Keratinocyte (primary cell): ENCODE measurements at regions not wholly inside any gene's neighbourhood (a gene's known extent, or its start where the extent isn't known, plus 50 kb on each side); places are given as distances from the start of the nearest gene placed in this dataset.

Experiments
- DNase-seq: peaks from one replicate; pipeline ENCODE4 v3.0.0-alpha.2; 2011; ENCODE audit warnings: low read depth, missing footprints, low spot score
- FAIRE-seq: peaks from 2 replicates; lab custom pipeline; 2011; peaks lifted over from hg19 to GRCh38; lab: Jason Lieb, UNC
- H2AFZ ChIP-seq: 2 replicates; pipeline ENCODE4 v1.6.0; 2012; ENCODE audit warnings: low read length, control low read depth, inconsistent platforms; ENCODE audit not compliant: control insufficient read depth
- H3K27ac ChIP-seq: 2 replicates; pipeline ENCODE4 v1.5.1; 2011; ENCODE audit warnings: low read length; ENCODE audit not compliant: control insufficient read depth, insufficient read depth
- H3K27me3 ChIP-seq: 3 replicates; pipeline ENCODE4 v1.6.0; 2011; ENCODE audit warnings: low read length; ENCODE audit not compliant: control insufficient read depth, insufficient read depth; ENCODE audit errors: extremely low read depth
- H3K36me3 ChIP-seq, 2 experiments: 2 replicates in 1 of 2; 3 replicates in 1 of 2; pipeline ENCODE4 v1.5.1; 2011; ENCODE audit warnings: low read length in 2 of 2, mild to moderate bottlenecking in 1 of 2; ENCODE audit not compliant: control insufficient read depth in 2 of 2, insufficient read depth in 2 of 2; ENCODE audit errors: extremely low read depth in 1 of 2
- H3K4me1 ChIP-seq: 3 replicates; pipeline ENCODE4 v1.5.1; 2011; ENCODE audit warnings: low read length; ENCODE audit not compliant: control insufficient read depth, insufficient read depth; ENCODE audit errors: extremely low read depth
- H3K4me2 ChIP-seq: 3 replicates; pipeline ENCODE4 v1.6.0; 2011; ENCODE audit warnings: low read depth, low read length; ENCODE audit not compliant: control insufficient read depth, insufficient read depth; ENCODE audit errors: extremely low read depth
- H3K4me3 ChIP-seq, 3 experiments: fragments of 200-600 bp in 1 of 3; sonication (generic) in 1 of 3; 2 replicates in 2 of 3; 3 replicates in 1 of 3; pipeline ENCODE4 v1.5.1; 2011 to 2016; ENCODE audit warnings: low read length in 3 of 3, mild to moderate bottlenecking in 3 of 3, control low read depth in 2 of 3, inconsistent platforms in 1 of 3, low read depth in 1 of 3, mixed read lengths in 1 of 3, mixed run types in 1 of 3, moderate library complexity in 1 of 3; ENCODE audit not compliant: control insufficient read depth in 2 of 3, insufficient read depth in 2 of 3; ENCODE audit errors: extremely low read depth in 1 of 3
- H3K79me2 ChIP-seq: 2 replicates; pipeline ENCODE4 v1.6.0; 2012; ENCODE audit warnings: low read length; ENCODE audit not compliant: control insufficient read depth, insufficient read depth
- H3K9ac ChIP-seq: 3 replicates; pipeline ENCODE4 v1.6.0; 2011; ENCODE audit warnings: low read length; ENCODE audit not compliant: control insufficient read depth, insufficient read depth; ENCODE audit errors: extremely low read depth
- H3K9me1 ChIP-seq: 3 replicates; pipeline ENCODE4 v1.6.0; 2011; ENCODE audit warnings: low read length; ENCODE audit not compliant: control insufficient read depth, insufficient read depth; ENCODE audit errors: extremely low read depth
- H3K9me3 ChIP-seq: 2 replicates; pipeline ENCODE4 v1.5.1; 2012; ENCODE audit warnings: low read depth, low read length; ENCODE audit not compliant: control insufficient read depth
- H4K20me1 ChIP-seq: 3 replicates; pipeline ENCODE4 v1.6.0; 2011; ENCODE audit warnings: low read length; ENCODE audit not compliant: control insufficient read depth, insufficient read depth; ENCODE audit errors: extremely low read depth
- EZH2 ChIP-seq: IDR thresholded peaks from one replicate; pipeline ENCODE4 v1.6.1; 2012; ENCODE audit warnings: inconsistent platforms, mild to moderate bottlenecking, low read length, moderate library complexity
- dilution Hi-C: fragments of 300-500 bp; cut with MboI; formaldehyde crosslinking; loops from one replicate; pipeline ENCODE4 v1.7.0; 2020; ENCODE audit warnings: low sequenced_read_pairs; ENCODE audit not compliant: extremely low pct_ligation_motif_present
- TF ChIP-seq, protein P1 (sequence below), 3 experiments: IDR thresholded peaks in 1 of 3; conservative IDR thresholded peaks in 1 of 3; optimal IDR thresholded peaks in 1 of 3; 2 replicates in 2 of 3; 3 replicates in 1 of 3; pipeline versions ENCODE3 to v1.5.1; 2011; ENCODE audit warnings: low read length in 3 of 3, mild to moderate bottlenecking in 3 of 3, moderate library complexity in 2 of 3, control low read depth in 1 of 3, inconsistent platforms in 1 of 3; ENCODE audit not compliant: insufficient read depth in 2 of 3; ENCODE audit errors: extremely low read depth in 1 of 3

GRCh38 chr4:136967069-136967468 is 565.2 kb downstream of the PCDH18 start:
- H3K27ac ChIP-seq: no peak overlapping the region
- dilution Hi-C loops: no loop called here
- H3K9me1 ChIP-seq: no peaks in the 10 kb centered on the region
- no peaks in the 10 kb centered on the region for H3K4me1 ChIP-seq
- H2AFZ ChIP-seq: no peak overlapping the region
- DNase-seq (no peak), FAIRE-seq (no peak)
- no peaks in the 10 kb centered on the region for H4K20me1 ChIP-seq
- no peaks in the 10 kb centered on the region for H3K36me3 ChIP-seq
- H3K9me3 ChIP-seq: no peaks in the 10 kb centered on the region
- TF ChIP-seq, protein P1, sequence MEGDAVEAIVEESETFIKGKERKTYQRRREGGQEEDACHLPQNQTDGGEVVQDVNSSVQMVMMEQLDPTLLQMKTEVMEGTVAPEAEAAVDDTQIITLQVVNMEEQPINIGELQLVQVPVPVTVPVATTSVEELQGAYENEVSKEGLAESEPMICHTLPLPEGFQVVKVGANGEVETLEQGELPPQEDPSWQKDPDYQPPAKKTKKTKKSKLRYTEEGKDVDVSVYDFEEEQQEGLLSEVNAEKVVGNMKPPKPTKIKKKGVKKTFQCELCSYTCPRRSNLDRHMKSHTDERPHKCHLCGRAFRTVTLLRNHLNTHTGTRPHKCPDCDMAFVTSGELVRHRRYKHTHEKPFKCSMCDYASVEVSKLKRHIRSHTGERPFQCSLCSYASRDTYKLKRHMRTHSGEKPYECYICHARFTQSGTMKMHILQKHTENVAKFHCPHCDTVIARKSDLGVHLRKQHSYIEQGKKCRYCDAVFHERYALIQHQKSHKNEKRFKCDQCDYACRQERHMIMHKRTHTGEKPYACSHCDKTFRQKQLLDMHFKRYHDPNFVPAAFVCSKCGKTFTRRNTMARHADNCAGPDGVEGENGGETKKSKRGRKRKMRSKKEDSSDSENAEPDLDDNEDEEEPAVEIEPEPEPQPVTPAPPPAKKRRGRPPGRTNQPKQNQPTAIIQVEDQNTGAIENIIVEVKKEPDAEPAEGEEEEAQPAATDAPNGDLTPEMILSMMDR (optimal IDR thresholded peaks at IDR 0.05 in 1 of 3, IDR thresholded peaks at IDR 0.05 in 1 of 3, conservative IDR thresholded peaks at IDR 0.05 in 1 of 3; ENCODE audit: extremely low read depth in 1 of 3, insufficient read depth in 2 of 3, low read length in 3 of 3): no peak
- no peak for TF ChIP-seq EZH2
- no peaks in the 10 kb centered on the region for H3K27me3 ChIP-seq
- H3K4me3 ChIP-seq: no peak overlapping the region
- H3K9ac ChIP-seq: no peak overlapping the region
- no peaks in the 10 kb centered on the region for H3K79me2 ChIP-seq
- no peak overlapping the region for H3K4me2 ChIP-seq

DNA sequence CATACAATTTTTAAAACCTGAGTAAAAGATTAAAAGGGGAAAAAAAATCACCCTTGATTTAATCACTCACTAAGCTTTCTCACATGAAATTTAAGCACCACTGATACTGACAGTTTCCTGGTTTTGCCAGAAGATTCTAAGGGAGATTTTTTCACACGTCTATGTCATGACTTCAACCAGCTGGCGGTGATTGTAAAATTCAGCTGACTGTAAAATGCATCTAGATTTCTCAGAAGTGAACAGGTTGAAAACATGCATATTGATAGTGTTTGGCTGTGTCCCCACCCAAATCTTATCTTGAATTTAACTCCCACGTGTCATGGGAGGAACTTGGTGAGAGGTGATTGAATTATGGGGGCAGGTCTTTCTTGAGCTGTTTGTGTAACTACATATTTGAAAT is 566.8 kb downstream of the PCDH18 start:
- dilution Hi-C loops: no loop called here
- no peak overlapping the region for H2AFZ ChIP-seq
- TF ChIP-seq, protein P1 (optimal IDR thresholded peaks at IDR 0.05 in 1 of 3, IDR thresholded peaks at IDR 0.05 in 1 of 3, conservative IDR thresholded peaks at IDR 0.05 in 1 of 3; ENCODE audit: extremely low read depth in 1 of 3, insufficient read depth in 2 of 3, low read length in 3 of 3): no peak
- TF ChIP-seq EZH2: no peak
- no peaks in the 10 kb centered on the region for H3K27me3 ChIP-seq
- FAIRE-seq: no peak
- H3K9me3 ChIP-seq: no peaks in the 10 kb centered on the region
- H4K20me1 ChIP-seq: no peaks in the 10 kb centered on the region
- H3K4me3 ChIP-seq: no peak overlapping the region
- H3K4me1 ChIP-seq: no peaks in the 10 kb centered on the region
- H3K4me2 ChIP-seq: no peak overlapping the region
- H3K9me1 ChIP-seq: no peaks in the 10 kb centered on the region
- H3K27ac ChIP-seq: no peak overlapping the region
- no peaks in the 10 kb centered on the region for H3K36me3 ChIP-seq
- no peak overlapping the region for H3K9ac ChIP-seq
- H3K79me2 ChIP-seq: no peaks in the 10 kb centered on the region
- no peak for DNase-seq
